ENCODE measurements at regions not wholly inside any gene's neighbourhood (a gene's known extent, or its start where the extent isn't known, plus 50 kb on each side); places are given as distances from the start of the nearest gene placed in this dataset.
"Not testable (repeated sequence)": the region's sequence is repeated elsewhere in the genome, so short reads cannot be mapped to it uniquely, and the experiment has no call there.

DNA sequence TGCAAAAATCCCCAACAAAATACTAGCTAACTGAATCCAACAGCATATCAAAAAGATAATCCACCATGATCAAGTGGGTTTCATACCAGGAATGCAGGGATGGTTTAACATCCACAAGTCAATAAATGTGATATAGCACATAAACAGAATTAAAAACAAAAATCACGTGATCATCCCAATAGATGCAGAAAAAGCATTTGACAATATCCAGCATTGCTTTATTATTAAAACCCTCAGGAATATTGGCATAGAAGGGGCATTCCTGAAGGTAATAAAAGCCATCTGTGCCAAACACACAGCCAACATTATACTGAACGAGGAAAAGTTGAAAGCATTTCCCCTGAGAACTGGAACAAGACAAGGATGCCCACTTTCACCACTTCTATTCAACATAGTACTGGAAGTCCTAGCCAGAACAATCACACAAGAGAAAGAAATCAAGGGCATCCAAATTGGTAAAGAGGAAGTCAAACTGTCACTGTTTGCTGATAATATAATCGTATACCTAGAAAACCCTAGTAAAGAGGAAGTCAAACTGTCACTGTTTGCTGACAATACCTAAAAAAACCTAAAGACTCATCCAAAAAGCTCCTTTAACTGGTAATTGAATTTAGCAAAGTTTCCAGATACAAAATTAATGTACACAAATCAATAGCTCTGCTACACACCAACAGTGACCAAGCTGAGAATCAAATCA, 109.8 kb downstream of the RNASET2 start:
- DNase-seq (ENCODE audit: extremely low read depth, low read depth, low spot score) = not testable (repeated sequence)

DNA sequence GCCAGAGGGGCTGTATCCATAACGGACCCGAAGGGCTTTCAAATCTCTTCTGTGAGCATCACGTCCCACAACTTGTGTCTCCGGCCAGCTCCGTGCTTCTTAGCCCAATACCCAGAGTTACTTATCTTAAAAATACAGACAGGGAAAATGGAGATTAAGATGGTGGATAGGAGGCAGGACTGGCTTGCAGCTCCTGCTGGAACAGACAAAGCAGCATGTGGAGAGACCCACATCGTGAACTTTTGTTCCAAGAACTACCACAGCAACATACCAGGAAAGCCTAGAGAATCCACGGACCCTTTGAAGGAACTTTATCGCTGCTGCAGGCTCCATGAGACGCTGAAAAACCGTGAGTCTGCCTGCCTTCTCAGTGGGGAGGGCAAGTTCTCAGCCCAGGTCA, 113.7 kb downstream of the RNASET2 start:
- no peak for DNase-seq (ENCODE audit: extremely low read depth, low read depth, low spot score)

DNA sequence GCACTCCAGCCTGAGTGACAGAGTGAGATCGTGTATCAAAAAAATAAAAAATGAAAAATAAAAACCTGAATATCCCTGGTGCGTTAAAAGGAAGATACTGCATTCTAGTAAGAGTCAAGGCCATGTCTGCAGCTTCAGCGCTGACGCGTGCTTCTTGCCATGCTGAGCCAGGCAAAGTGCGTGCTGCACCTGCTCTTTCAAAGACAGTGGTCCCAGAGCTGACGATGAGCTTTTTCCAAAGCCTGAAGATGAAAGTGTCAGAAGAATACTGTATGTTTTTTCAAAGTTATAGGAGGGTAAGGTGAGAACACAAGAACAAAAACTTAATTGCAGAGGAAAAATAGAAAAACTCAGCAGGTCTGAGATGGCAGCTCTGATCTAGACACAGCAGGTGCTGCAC, 115.1 kb downstream of the RNASET2 start:
- DNase-seq (ENCODE audit: extremely low read depth, low read depth, low spot score) = no peak

GRCh38 chr6:166839569-166839968, 116.8 kb downstream of the RNASET2 start:
- DNase-seq (ENCODE audit: extremely low read depth, low read depth, low spot score) = no peak

GRCh38 chr6:166838987-166839386, 117.4 kb downstream of the RNASET2 start:
- DNase-seq (ENCODE audit: extremely low read depth, low read depth, low spot score) = no peak

DNA sequence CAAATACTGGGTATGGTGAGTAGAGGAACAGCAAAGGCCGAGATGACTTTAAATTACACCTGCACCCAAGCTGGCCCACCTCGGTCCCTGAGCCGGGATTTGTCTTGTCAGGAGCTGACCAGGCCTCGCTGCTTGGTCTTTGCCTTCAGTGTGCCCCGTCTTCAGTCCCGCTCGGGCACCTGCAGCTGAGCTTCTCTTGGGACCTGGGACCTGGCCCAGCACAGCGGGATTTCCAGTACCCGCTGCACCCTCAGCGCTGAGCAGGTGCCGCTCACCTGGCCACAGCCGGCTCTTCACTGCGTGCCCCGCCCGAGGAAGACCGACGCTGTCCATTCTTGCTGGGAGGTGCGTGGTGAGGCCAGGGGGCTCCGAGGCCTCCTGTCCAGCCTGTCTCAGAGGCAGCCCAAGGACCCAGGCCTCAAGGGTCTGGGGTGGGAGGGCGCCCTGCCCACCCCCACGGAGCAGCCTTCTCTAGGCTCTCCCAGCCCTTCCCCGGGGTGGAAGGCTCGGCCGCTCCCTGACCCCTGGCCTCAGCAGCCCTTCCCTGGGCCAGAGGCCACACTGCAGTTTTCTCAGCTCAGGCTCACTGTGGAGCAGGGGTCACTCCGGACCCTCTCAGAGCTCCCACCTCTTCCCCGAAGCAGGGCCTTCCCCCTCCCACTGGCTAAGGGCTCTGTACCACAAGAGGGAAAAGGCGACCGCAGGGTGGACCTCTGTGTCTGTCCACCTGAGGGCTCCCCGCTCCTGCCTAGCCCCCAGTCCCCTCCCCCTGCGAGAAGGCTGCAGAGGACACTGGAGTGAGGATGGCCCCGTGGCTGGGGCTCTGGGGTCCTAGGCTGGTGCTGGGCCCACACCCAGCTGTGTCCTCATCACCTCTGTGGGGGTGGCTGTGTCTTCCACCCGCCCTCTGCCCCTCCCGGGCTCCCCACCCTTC, 119.3 kb downstream of the RNASET2 start:
- DNase-seq (ENCODE audit: extremely low read depth, low read depth, low spot score) = no peak

DNA sequence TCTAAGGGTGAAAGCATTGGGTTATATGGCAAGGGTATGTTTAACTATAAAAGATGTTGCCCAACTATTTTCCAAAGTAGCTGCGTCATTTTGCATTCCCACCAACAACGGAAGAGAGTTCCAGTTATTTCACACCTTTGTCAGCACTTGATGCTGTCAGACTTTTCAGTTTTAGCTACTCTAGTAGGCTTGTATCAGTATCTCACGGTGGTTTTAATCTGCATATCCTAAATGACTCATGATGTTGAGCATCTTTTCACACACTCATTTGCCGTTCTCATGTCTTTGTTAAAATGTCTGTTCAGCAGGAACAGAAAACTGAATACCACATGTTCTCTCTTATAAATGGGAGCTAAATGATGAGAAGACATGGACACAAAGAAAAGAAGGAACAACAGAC, 122.3 kb downstream of the RNASET2 start:
- DNase-seq (ENCODE audit: extremely low read depth, low read depth, low spot score) = no peak

DNA sequence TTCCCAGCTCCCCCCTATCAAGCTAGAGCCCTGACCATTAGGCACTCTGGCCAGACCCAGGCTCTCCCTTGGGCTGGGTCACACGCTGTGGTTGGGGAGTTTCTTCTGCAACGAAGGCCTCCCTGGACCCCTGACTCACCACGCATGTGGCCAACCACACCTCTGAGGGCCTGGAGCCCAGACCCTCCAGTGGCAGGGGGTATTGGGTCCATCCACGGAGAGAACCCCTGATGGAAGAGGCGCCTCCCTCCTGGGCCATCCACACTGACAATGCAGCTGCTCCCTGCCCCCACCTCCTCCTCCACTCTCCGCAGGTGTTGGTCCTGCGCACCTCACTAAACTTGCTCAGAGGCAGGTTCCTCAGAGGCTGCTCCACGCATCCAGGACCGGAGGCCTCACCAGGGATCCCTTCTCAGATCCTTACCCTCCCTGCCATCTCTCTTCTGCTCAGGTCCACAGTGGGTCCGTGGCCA, 125.4 kb downstream of the RNASET2 start:
- DNase-seq (ENCODE audit: extremely low read depth, low read depth, low spot score) = no peak

- DNase-seq (ENCODE audit: extremely low read depth, low read depth, low spot score) = no peak
Measured at GRCh38 chr6:166830185-166830890, 126.0 kb downstream of the RNASET2 start.

- no peak for DNase-seq (ENCODE audit: extremely low read depth, low read depth, low spot score)
Measured at GRCh38 chr6:166826264-166826663, 130.1 kb downstream of the RNASET2 start.

- no peak for DNase-seq (ENCODE audit: extremely low read depth, low read depth, low spot score)
Measured at GRCh38 chr6:166825553-166826145, 130.7 kb downstream of the RNASET2 start.

DNA sequence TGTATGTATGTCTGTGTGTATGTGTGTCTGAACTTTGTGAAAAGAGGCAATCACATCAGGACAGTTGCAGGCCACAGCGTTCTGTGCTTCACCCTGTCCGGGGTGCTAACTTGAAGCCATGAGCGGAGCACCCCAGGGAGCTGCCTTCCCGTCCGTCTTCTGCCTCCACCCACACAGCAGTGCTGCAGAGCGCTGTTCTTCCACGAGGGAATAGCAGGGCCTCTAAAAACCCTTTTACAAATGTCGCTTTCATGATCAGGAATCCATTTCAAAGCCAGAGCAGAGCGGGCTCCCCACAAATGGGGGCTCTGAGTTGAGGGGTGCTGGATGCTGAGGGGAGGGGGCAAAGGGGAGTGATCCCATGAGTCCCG, 131.5 kb downstream of the RNASET2 start:
- DNase-seq (ENCODE audit: extremely low read depth, low read depth, low spot score) = no peak

DNA sequence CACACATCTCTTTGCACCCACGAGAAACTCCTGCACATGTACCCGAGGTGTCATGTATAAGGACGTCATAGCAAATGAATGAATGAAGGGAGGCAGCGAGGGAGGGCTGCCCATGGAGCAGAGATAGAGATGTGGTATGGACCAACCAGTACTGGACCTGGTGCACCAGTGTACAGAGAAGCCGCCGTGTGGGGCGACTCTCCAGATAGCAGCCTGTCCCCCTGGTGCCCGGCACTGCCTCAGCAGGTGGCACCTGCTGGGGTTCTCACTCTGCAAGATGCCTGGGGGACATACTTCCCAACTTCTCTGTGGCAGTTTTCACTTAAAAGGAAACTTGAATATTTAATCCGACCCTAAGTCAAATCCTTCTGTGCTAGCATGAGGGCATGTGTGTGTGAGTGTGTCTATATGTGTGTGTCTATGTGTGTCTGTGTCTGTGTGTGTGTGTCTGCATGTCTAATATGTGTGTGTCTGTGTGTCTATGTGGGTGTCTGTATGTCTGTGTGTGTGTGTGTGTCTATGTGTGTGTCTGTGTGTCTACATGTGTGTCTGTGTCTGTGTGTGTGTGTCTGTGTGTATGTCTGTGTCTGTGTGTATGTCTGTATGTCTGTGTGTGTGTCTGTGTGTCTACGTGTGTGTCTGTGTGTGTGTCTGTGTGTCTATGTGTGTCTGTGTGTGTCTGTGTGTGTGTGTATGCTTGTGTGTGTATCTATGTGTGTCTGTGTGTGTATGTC, 132.0 kb downstream of the RNASET2 start:
- no peak for DNase-seq (ENCODE audit: extremely low read depth, low read depth, low spot score)

GRCh38 chr6:166822609-166823008, 133.7 kb downstream of the RNASET2 start:
- DNase-seq (ENCODE audit: extremely low read depth, low read depth, low spot score) = no peak

GRCh38 chr6:166820483-166820882, 135.9 kb downstream of the RNASET2 start:
- DNase-seq (ENCODE audit: extremely low read depth, low read depth, low spot score) = no peak

- DNase-seq (ENCODE audit: extremely low read depth, low read depth, low spot score) = no peak
Measured at GRCh38 chr6:166820070-166820469, 136.3 kb downstream of the RNASET2 start.

GRCh38 chr6:166815629-166816028, 140.7 kb downstream of the RNASET2 start:
- DNase-seq (ENCODE audit: extremely low read depth, low read depth, low spot score) = no peak

GRCh38 chr6:166814390-166814789, 142.0 kb downstream of the RNASET2 start:
- DNase-seq (ENCODE audit: extremely low read depth, low read depth, low spot score) = no peak

GRCh38 chr6:166813461-166813860, 142.9 kb downstream of the RNASET2 start:
- no peak for DNase-seq (ENCODE audit: extremely low read depth, low read depth, low spot score)

GRCh38 chr6:166810864-166811263, 145.5 kb downstream of the RNASET2 start:
- no peak for DNase-seq (ENCODE audit: extremely low read depth, low read depth, low spot score)
